Transverse colon (tissue), 4 donors: ENCODE measurements at regions not wholly inside any gene's neighbourhood (a gene's known extent, or its start where the extent isn't known, plus 50 kb on each side); places are given as distances from the start of the nearest gene placed in this dataset.

ENCODE experiments used
- DNase-seq: peaks from one replicate; pipeline ENCODE4 v3.0.0-alpha.2; 2019
- H3K27ac ChIP-seq, 4 donors: fragments of 200-600 bp; sonication (generic); 2 replicates each; pipeline ENCODE4 v1.5.1; 2016 to 2018; ENCODE audit warnings: inconsistent platforms in 4 of 4
- H3K27me3 ChIP-seq: fragments of 200-600 bp; sonication (generic); 2 replicates; pipeline ENCODE4 v1.5.1; 2017; ENCODE audit warnings: inconsistent platforms
- H3K36me3 ChIP-seq, 4 donors: fragments of 200-600 bp; sonication (generic); 2 replicates each; pipeline ENCODE4 v1.5.1; 2017 to 2019; ENCODE audit warnings: inconsistent platforms in 4 of 4
- H3K4me1 ChIP-seq, 4 donors: fragments of 200-600 bp; sonication (generic); 2 replicates each; pipeline ENCODE4 v1.5.1; 2017 to 2020; ENCODE audit warnings: inconsistent platforms in 4 of 4
- H3K4me3 ChIP-seq, 4 donors: fragments of 200-600 bp; sonication (generic); 1 replicate in 1 of 4; 2 replicates in 3 of 4; pipeline versions ENCODE4 v1.5.1 to v1.6.1; 2017 to 2019; ENCODE audit warnings: inconsistent platforms in 4 of 4
- H3K9me3 ChIP-seq, 2 donors: fragments of 200-600 bp; sonication (generic); 2 replicates each; pipeline ENCODE4 v1.5.1; 2017 to 2019; ENCODE audit warnings: inconsistent platforms in 2 of 2
- CTCF ChIP-seq, 5 experiments: fragments of 200-600 bp in 3 of 5; fragments of 450-650 bp in 2 of 5; sonication (generic) in 3 of 5; IDR thresholded peaks; 1 replicate in 2 of 5; 2 replicates in 3 of 5; pipeline ENCODE4 v1.5.1; 2016 to 2017; ENCODE audit warnings: antibody characterized with exemption in 5 of 5, inconsistent platforms in 3 of 5, mild to moderate bottlenecking in 2 of 5, moderate library complexity in 1 of 5
- EP300 ChIP-seq: sonication (generic); formaldehyde crosslinking; IDR thresholded peaks from one replicate; pipeline ENCODE4 v1.6.1; 2017; ENCODE audit warnings: antibody characterized with exemption, low read depth
- POLR2A ChIP-seq: fragments of 450-650 bp; IDR thresholded peaks from one replicate; pipeline ENCODE4 v1.6.1; 2016; ENCODE audit warnings: antibody characterized with exemption, mild to moderate bottlenecking, moderate library complexity
- POLR2AphosphoS5 ChIP-seq, 3 donors: sonication (generic); formaldehyde crosslinking; IDR thresholded peaks; one replicate each; pipeline ENCODE4 v1.6.1; 2016; ENCODE audit warnings: antibody characterized with exemption in 3 of 3
- WGBS, 2 donors: methylation state at CpG; one replicate each; pipeline ENCODE4 v1.1.5; 2018; ENCODE audit warnings: low coverage in 1 of 2; 5-methylcytosine and 5-hydroxymethylcytosine counted together
- in situ Hi-C, 4 donors: fragments of 200-750 bp; cut with MboI; loops; one replicate each; pipeline versions ENCODE4 v1.15.0 to v1.15.1; 2017; ENCODE audit warnings: low sequenced_read_pairs in 3 of 4, low pct_ligation_motif_present in 1 of 4, low pct_unique_long_range_greater_than_20kb in 1 of 4
- intact Hi-C: fragments of 100-400 bp; cut with DNase I; formaldehyde crosslinking; loops from one replicate; pipeline ENCODE4 v1.15.1; 2023; ENCODE audit warnings: low total_unique reads

GRCh38 chr5:160956051-160956450 lies 104.0 kb upstream of the ATP10B start:
- intact Hi-C loops: no loop called here
- H3K4me1 ChIP-seq: no peaks in the 10 kb centered on the region
- no peak overlapping the region for H3K4me3 ChIP-seq
- TF ChIP-seq POLR2AphosphoS5 (IDR thresholded peaks at IDR 0.05) (no peak), EP300 (no peak), POLR2A (no peak), CTCF (IDR thresholded peaks at IDR 0.05) (no peak)
- DNase-seq: no peak
- WGBS, 2 donors: 73 to 89% methylated on average over 1 of the region's 1 CpG
- in situ Hi-C loops: no loop called here
- no peaks in the 10 kb centered on the region for H3K9me3 ChIP-seq
- H3K27ac ChIP-seq: no peak overlapping the region
- H3K27me3 ChIP-seq: no peaks in the 10 kb centered on the region
- H3K36me3 ChIP-seq: no peaks in the 10 kb centered on the region

GRCh38 chr5:160950311-160950710 lies 98.3 kb upstream of the ATP10B start:
- Histone ChIP-seq H3K36me3 (no peaks in the 10 kb centered on the region), H3K27ac (no peak overlapping the region), H3K4me1 (no peaks in the 10 kb centered on the region), H3K27me3 (no peaks in the 10 kb centered on the region), H3K9me3 (peaks cover 0 to 5% of the 10 kb centered on the region in 2 donors), H3K4me3 (no peak overlapping the region)
- DNase-seq: no peak
- in situ Hi-C loops: no loop called here
- intact Hi-C loops: no loop called here
- 62% methylated on average over 2 of the region's 2 CpGs; no CpG with 5 or more reads in 1 of the 2 donors for WGBS, 2 donors
- no peak for TF ChIP-seq CTCF (IDR thresholded peaks at IDR 0.05)
- TF ChIP-seq POLR2A: no peak
- TF ChIP-seq EP300: no peak
- TF ChIP-seq POLR2AphosphoS5 (IDR thresholded peaks at IDR 0.05): no peak

- intact Hi-C loops: no loop called here
- H3K4me1 ChIP-seq: peaks cover 0 to 4% (median 0%) of the 10 kb centered on the region in 4 donors
Measured at GRCh38 chr5:160940725-160941124, 88.7 kb upstream of the ATP10B start.

GRCh38 chr5:160938532-160938931 lies 86.5 kb upstream of the ATP10B start:
- H3K4me1 ChIP-seq: peaks cover 0 to 4% (median 0%) of the 10 kb centered on the region in 4 donors
- in situ Hi-C loops: no loop called here
- 35 to 40% methylated on average over 2 to 4 of the region's 4 CpGs for WGBS, 2 donors
- intact Hi-C loops: no loop called here
- no peak overlapping the region for H3K4me3 ChIP-seq
- peak overlapping the region in 1 of 4 donors; percentile 45 for H3K27ac ChIP-seq
- H3K9me3 ChIP-seq: no peaks in the 10 kb centered on the region
- no peak for TF ChIP-seq EP300
- peak in 1 of 3 donors; percentile 65 for TF ChIP-seq POLR2AphosphoS5 (IDR thresholded peaks at IDR 0.05)
- no peak for TF ChIP-seq POLR2A
- TF ChIP-seq CTCF (IDR thresholded peaks at IDR 0.05): no peak
- H3K27me3 ChIP-seq: no peaks in the 10 kb centered on the region
- peak; percentile 74 for DNase-seq
- H3K36me3 ChIP-seq: no peaks in the 10 kb centered on the region

More at GRCh38 chr5:160940725-160941124, 88.7 kb upstream of the ATP10B start:
- WGBS, 2 donors: 87 to 89% methylated on average over 4 to 5 of the region's 5 CpGs
- in situ Hi-C loops: no loop called here
- Histone ChIP-seq H3K9me3 (no peaks in the 10 kb centered on the region), H3K27ac (no peak overlapping the region), H3K36me3 (no peaks in the 10 kb centered on the region), H3K27me3 (no peaks in the 10 kb centered on the region), H3K4me3 (no peak overlapping the region)
- no peak for DNase-seq
- TF ChIP-seq CTCF (IDR thresholded peaks at IDR 0.05) (no peak), EP300 (no peak), POLR2A (no peak), POLR2AphosphoS5 (IDR thresholded peaks at IDR 0.05) (no peak)
